Spleen (tissue), 7 donors: ENCODE measurements at regions not wholly inside any gene's neighbourhood (a gene's known extent, or its start where the extent isn't known, plus 50 kb on each side); places are given as distances from the start of the nearest gene placed in this dataset.

Experiments
- CTCF ChIP-seq, 11 experiments: fragments of 200-600 bp in 7 of 11; fragments of 450-650 bp in 4 of 11; sonication (generic) in 4 of 11; IDR thresholded peaks in 8 of 11; conservative IDR thresholded peaks in 3 of 11; 1 replicate in 7 of 11; 2 replicates in 4 of 11; pipeline versions ENCODE4 v1.4.0 to v1.8.0; 2016 to 2021; ENCODE audit warnings: antibody characterized with exemption in 11 of 11, inconsistent platforms in 4 of 11, mild to moderate bottlenecking in 1 of 11
- POLR2AphosphoS5 ChIP-seq, 3 donors: sonication (generic); formaldehyde crosslinking; IDR thresholded peaks; one replicate each; pipeline ENCODE4 v1.5.1; 2017; ENCODE audit warnings: antibody characterized with exemption in 3 of 3
- donor health status: DM: no; HTN: no; CAD: no; lungs with moderate emphysema.
- donor health status: DM: no; HTN: no; CAD: no.
- donor health status: DM: no; HTN: no; CAD: no.

- TF ChIP-seq POLR2AphosphoS5 (IDR thresholded peaks at IDR 0.05) (no peak), CTCF (IDR thresholded peaks at IDR 0.05 in 8 of 11, conservative IDR thresholded peaks at IDR 0.05 in 3 of 11) (no peak)
Observed at GRCh38 chr3:76610150-76610549, 429.7 kb upstream of the ROBO2 start.
